ENCODE measurements at regions not wholly inside any gene's neighbourhood (a gene's known extent, or its start where the extent isn't known, plus 50 kb on each side); places are given as distances from the start of the nearest gene placed in this dataset.

DNA sequence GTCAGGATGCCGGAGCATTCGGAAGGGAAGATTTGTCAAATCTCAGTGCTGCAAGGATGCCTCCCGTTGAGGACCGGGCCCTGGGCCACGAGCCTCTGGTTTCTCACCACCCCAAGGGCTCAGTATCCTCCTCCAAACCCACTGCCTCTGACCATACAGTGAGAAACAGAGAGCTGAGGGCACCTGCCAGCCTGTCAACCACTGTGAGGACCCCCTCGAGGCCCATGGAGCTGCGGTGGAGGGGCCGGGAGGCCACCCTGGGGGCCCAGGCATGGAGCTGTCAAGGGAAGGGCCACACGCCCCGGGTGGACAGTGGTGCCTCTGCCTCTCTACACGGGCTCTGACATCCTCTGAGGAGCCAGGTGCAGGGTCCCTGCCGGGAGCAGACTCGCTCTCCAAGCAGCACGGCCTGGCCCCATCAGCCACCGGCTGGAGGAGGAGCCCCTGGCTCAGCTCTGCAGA lies 248.0 kb upstream of the TCERG1L start:
- TF ChIP-seq CTCF (IDR thresholded peaks at IDR 0.05) (no peak), POLR2A (IDR thresholded peaks at IDR 0.05) (no peak)

Measured in thyroid gland (tissue), 4 donors.